Testis (tissue), 2 donors: ENCODE measurements at regions not wholly inside any gene's neighbourhood (a gene's known extent, or its start where the extent isn't known, plus 50 kb on each side); places are given as distances from the start of the nearest gene placed in this dataset.

ENCODE experiments used
- POLR2A ChIP-seq: fragments of 450-650 bp; IDR thresholded peaks from one replicate; pipeline ENCODE4 v1.6.1; 2017; ENCODE audit warnings: antibody characterized with exemption, mild to moderate bottlenecking, moderate library complexity
- TF ChIP-seq, protein P1 (sequence below), 3 experiments: fragments of 450-650 bp in 2 of 3; fragments of 200-600 bp in 1 of 3; sonication (generic) in 1 of 3; IDR thresholded peaks; one replicate each; pipeline ENCODE4 v1.5.1; 2016 to 2019; ENCODE audit warnings: antibody characterized with exemption in 3 of 3, mild to moderate bottlenecking in 2 of 3, moderate library complexity in 1 of 3

DNA sequence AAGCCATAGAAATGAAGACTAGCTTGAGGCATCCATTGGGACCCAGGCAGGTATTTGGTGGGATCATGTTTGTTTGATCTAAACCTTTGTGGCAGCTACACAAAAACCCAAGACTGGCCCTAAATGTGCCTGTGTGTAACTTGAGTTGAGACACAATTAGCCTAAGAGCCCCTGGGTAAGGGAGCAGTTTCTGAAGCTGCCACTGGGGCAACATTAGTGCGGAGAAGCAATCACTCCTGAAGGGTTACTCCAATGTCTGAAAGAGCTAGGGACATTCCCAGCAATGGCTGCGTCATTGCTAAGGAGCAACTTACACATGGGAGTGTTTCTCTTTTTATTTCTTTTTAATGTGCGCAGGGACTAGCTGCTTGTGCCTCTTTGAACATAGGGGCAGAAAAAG lies 67.9 kb upstream of the EEF1E1 start:
- TF ChIP-seq, protein P1, sequence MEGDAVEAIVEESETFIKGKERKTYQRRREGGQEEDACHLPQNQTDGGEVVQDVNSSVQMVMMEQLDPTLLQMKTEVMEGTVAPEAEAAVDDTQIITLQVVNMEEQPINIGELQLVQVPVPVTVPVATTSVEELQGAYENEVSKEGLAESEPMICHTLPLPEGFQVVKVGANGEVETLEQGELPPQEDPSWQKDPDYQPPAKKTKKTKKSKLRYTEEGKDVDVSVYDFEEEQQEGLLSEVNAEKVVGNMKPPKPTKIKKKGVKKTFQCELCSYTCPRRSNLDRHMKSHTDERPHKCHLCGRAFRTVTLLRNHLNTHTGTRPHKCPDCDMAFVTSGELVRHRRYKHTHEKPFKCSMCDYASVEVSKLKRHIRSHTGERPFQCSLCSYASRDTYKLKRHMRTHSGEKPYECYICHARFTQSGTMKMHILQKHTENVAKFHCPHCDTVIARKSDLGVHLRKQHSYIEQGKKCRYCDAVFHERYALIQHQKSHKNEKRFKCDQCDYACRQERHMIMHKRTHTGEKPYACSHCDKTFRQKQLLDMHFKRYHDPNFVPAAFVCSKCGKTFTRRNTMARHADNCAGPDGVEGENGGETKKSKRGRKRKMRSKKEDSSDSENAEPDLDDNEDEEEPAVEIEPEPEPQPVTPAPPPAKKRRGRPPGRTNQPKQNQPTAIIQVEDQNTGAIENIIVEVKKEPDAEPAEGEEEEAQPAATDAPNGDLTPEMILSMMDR (IDR thresholded peaks at IDR 0.05), result no peak
- TF ChIP-seq POLR2A, result no peak
